ENCODE measurements at regions not wholly inside any gene's neighbourhood (a gene's known extent, or its start where the extent isn't known, plus 50 kb on each side); places are given as distances from the start of the nearest gene placed in this dataset.

DNA sequence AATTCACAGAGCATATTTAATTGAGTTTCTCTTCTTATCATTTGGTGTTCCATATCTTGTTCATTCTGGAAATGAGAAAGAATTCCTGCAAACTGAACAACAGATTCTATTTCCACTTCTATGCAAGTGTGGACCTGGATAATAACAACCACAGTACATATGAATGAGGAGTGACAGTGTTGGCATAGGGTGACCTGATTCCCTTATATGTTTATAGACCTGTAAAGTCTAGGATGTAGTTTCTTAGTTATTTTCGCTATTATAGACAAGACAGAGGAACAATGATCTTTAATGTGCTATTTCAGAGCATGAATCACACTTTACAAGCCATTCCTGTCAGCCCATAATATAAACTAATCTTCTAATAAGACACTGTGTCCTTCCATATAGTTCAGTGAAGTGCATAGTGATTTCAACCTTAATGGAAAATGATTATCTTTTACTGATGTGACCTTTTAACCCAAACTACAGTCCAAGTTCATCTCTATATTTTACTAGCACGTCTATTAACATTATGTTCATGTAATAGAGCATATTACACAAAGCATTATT, 88.2 kb upstream of the FAM174A start (continued):
- TF ChIP-seq TCF7L2 (IDR thresholded peaks at IDR 0.05; ENCODE audit: borderline replicate concordance, extremely low read depth, insufficient read depth, insufficient read length) (no peak), FOSL1 (IDR thresholded peaks at IDR 0.05; ENCODE audit: low read depth) (no peak), ELF1 (IDR thresholded peaks at IDR 0.05; ENCODE audit: borderline replicate concordance, low read depth) (no peak), EZH2phosphoT487 (IDR thresholded peaks at IDR 0.05; ENCODE audit: borderline replicate concordance) (no peak), JUND (IDR thresholded peaks at IDR 0.05) (no peak), CEBPB (IDR thresholded peaks at IDR 0.05; ENCODE audit: low read depth) (no peak), CBX3 (IDR thresholded peaks at IDR 0.05; ENCODE audit: low read depth) (no peak), SRF (IDR thresholded peaks at IDR 0.05; ENCODE audit: low read depth) (no peak), EGR1 (IDR thresholded peaks at IDR 0.05; ENCODE audit: low read depth) (no peak)
- TF ChIP-seq, protein P1, sequence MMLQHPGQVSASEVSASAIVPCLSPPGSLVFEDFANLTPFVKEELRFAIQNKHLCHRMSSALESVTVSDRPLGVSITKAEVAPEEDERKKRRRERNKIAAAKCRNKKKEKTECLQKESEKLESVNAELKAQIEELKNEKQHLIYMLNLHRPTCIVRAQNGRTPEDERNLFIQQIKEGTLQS (IDR thresholded peaks at IDR 0.05), result no peak
- TF ChIP-seq, protein P2, sequence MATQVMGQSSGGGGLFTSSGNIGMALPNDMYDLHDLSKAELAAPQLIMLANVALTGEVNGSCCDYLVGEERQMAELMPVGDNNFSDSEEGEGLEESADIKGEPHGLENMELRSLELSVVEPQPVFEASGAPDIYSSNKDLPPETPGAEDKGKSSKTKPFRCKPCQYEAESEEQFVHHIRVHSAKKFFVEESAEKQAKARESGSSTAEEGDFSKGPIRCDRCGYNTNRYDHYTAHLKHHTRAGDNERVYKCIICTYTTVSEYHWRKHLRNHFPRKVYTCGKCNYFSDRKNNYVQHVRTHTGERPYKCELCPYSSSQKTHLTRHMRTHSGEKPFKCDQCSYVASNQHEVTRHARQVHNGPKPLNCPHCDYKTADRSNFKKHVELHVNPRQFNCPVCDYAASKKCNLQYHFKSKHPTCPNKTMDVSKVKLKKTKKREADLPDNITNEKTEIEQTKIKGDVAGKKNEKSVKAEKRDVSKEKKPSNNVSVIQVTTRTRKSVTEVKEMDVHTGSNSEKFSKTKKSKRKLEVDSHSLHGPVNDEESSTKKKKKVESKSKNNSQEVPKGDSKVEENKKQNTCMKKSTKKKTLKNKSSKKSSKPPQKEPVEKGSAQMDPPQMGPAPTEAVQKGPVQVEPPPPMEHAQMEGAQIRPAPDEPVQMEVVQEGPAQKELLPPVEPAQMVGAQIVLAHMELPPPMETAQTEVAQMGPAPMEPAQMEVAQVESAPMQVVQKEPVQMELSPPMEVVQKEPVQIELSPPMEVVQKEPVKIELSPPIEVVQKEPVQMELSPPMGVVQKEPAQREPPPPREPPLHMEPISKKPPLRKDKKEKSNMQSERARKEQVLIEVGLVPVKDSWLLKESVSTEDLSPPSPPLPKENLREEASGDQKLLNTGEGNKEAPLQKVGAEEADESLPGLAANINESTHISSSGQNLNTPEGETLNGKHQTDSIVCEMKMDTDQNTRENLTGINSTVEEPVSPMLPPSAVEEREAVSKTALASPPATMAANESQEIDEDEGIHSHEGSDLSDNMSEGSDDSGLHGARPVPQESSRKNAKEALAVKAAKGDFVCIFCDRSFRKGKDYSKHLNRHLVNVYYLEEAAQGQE (IDR thresholded peaks at IDR 0.05; ENCODE audit: low read depth), result no peak

DNA sequence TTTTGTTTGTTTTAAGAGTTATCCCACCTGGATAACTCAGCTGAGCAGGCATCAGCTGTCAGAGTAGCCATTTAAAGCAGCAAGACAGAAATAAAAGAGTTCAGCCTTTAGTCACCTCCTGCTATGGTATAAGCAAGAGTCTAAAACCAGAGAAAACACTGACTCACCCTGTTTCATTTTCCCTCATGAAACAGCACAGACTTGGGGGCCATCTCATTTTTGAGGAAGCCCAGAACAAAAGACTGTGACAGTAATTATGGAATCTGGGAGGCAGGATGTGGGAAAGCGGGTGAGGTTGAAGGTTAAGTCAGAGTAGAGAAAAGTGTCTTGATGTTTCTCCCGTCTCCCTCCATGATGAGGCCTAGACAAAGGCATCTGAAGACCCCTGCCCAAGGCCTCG, 90.2 kb upstream of the FAM174A start:
- H3K4me2 ChIP-seq (ENCODE audit: low read length), result no peak overlapping the region
- ChIA-PET CTCF (interaction anchor here (1.2 kb wide), 1 partner anchor 15 kb away, joined by 6 read pairs; no protein-coding TSS in a partner anchor), POLR2A (no interaction called here), RAD21 (ENCODE audit: low non-redundant PET in 1 of 2, low total read pairs in 2 of 2, uncharacterized antibody in 2 of 2, unreplicated experiment in 2 of 2) (no interaction called here)
- H3K4me3 ChIP-seq (replicated peaks in 1 of 2; ENCODE audit: low read depth in 1 of 2, low read length in 2 of 2), result no peak overlapping the region
- DNase-seq (ENCODE audit: low read depth, low spot score) (no peak), ATAC-seq (no peak)
- no peaks in the 10 kb centered on the region for H3K9me2 ChIP-seq (ENCODE audit: insufficient read depth)
- H3K4me1 ChIP-seq (ENCODE audit: control insufficient read depth in 1 of 2, insufficient read depth in 2 of 2, low read length in 2 of 2), result no peaks in the 10 kb centered on the region
- no peaks in the 10 kb centered on the region for H4K20me1 ChIP-seq (ENCODE audit: insufficient read depth)
- intact Hi-C loops (cut with micrococcal nuclease), result no loop called here
- BruUV-seq (replicated peaks), result no TSS peak
- no peak overlapping the region for H3K9ac ChIP-seq (ENCODE audit: low read length)
- no peaks in the 10 kb centered on the region for H3K9me3 ChIP-seq (ENCODE audit: control insufficient read depth in 1 of 2, insufficient read depth in 1 of 2, low read depth in 1 of 2, low read length in 2 of 2)
- no peaks in the 10 kb centered on the region for H3K36me3 ChIP-seq (ENCODE audit: control insufficient read depth in 1 of 2, insufficient read depth in 2 of 2, low read length in 2 of 2)
- H3K27me3 ChIP-seq (ENCODE audit: insufficient read depth, low read length), result no peaks in the 10 kb centered on the region
- H2AFZ ChIP-seq (ENCODE audit: low read depth, low read length, poor library complexity, severe bottlenecking), result no peak overlapping the region
- H3K27ac ChIP-seq (ENCODE audit: low read depth, low read length), result no peak overlapping the region
- H3K79me2 ChIP-seq (ENCODE audit: insufficient read depth, low read length), result no peaks in the 10 kb centered on the region
- TF ChIP-seq, protein P3, sequence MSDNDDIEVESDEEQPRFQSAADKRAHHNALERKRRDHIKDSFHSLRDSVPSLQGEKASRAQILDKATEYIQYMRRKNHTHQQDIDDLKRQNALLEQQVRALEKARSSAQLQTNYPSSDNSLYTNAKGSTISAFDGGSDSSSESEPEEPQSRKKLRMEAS (IDR thresholded peaks at IDR 0.05), result no peak
- TF ChIP-seq, protein P4, sequence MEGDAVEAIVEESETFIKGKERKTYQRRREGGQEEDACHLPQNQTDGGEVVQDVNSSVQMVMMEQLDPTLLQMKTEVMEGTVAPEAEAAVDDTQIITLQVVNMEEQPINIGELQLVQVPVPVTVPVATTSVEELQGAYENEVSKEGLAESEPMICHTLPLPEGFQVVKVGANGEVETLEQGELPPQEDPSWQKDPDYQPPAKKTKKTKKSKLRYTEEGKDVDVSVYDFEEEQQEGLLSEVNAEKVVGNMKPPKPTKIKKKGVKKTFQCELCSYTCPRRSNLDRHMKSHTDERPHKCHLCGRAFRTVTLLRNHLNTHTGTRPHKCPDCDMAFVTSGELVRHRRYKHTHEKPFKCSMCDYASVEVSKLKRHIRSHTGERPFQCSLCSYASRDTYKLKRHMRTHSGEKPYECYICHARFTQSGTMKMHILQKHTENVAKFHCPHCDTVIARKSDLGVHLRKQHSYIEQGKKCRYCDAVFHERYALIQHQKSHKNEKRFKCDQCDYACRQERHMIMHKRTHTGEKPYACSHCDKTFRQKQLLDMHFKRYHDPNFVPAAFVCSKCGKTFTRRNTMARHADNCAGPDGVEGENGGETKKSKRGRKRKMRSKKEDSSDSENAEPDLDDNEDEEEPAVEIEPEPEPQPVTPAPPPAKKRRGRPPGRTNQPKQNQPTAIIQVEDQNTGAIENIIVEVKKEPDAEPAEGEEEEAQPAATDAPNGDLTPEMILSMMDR (IDR thresholded peaks at IDR 0.05 in 2 of 3, conservative IDR thresholded peaks at IDR 0.05 in 1 of 3; ENCODE audit: borderline replicate concordance in 1 of 3, insufficient read depth in 1 of 3, low read depth in 2 of 3, low read length in 2 of 3), result no peak
- no peak for TF ChIP-seq EGR1 (IDR thresholded peaks at IDR 0.05; ENCODE audit: low read depth)
- TF ChIP-seq RAD21 (IDR thresholded peaks at IDR 0.05; ENCODE audit: low read depth), result no peak
- no peak for TF ChIP-seq EZH2phosphoT487 (IDR thresholded peaks at IDR 0.05; ENCODE audit: borderline replicate concordance)
- TF ChIP-seq JUND (IDR thresholded peaks at IDR 0.05), result no peak
- no peak for TF ChIP-seq SRF (IDR thresholded peaks at IDR 0.05; ENCODE audit: low read depth)
- no peak for TF ChIP-seq POLR2AphosphoS5 (IDR thresholded peaks at IDR 0.05; ENCODE audit: low read depth, low read length)
- TF ChIP-seq, protein P1 (IDR thresholded peaks at IDR 0.05), result no peak
- TF ChIP-seq, protein P2 (IDR thresholded peaks at IDR 0.05; ENCODE audit: low read depth), result no peak
